ENCODE measurements at regions not wholly inside any gene's neighbourhood (a gene's known extent, or its start where the extent isn't known, plus 50 kb on each side); places are given as distances from the start of the nearest gene placed in this dataset.
A peak's percentile ranks its signal among the peaks of the same experiment; 100 is the strongest.

GRCh38 chr7:83739527-83739926 is 90.6 kb upstream of the SEMA3E start:
- no peak overlapping the region for H3K14ac ChIP-seq (ENCODE audit: low read length in 2 of 2)
- no peak overlapping the region for H2AK5ac ChIP-seq (ENCODE audit: low read length, severe bottlenecking)
- H3K4me3 ChIP-seq (ENCODE audit: insufficient read depth in 1 of 2, low read depth in 1 of 2, low read length in 2 of 2), result no peak overlapping the region
- H3K27ac ChIP-seq (ENCODE audit: low read length, poor library complexity, severe bottlenecking), result no peak overlapping the region
- no peak overlapping the region for H3K4me2 ChIP-seq (ENCODE audit: low read length, poor library complexity, severe bottlenecking)
- no CpG with 5 or more reads among the region's 2 CpGs for WGBS
- no peaks in the 10 kb centered on the region for H3K27me3 ChIP-seq (ENCODE audit: control insufficient read depth in 1 of 2, insufficient read depth in 1 of 2, low read length in 2 of 2)
- no peak overlapping the region for H2AFZ ChIP-seq (ENCODE audit: low read depth, low read length)
- no peak overlapping the region for H3K23ac ChIP-seq (ENCODE audit: low read length in 2 of 2)
- no peaks in the 10 kb centered on the region for H3K79me1 ChIP-seq (replicated peaks; ENCODE audit: low read length, poor library complexity, severe bottlenecking)
- no peak overlapping the region for H3K9ac ChIP-seq (ENCODE audit: low read length)
- H3K4me1 ChIP-seq (ENCODE audit: control insufficient read depth, insufficient read depth, low read depth, low read length), result no peaks in the 10 kb centered on the region
- no peak overlapping the region for H2BK12ac ChIP-seq (ENCODE audit: low read length in 2 of 2)
- no peak overlapping the region for H2BK5ac ChIP-seq (ENCODE audit: low read depth, low read length, poor library complexity, severe bottlenecking)
- no peak overlapping the region for H4K8ac ChIP-seq (ENCODE audit: low read length)
- H2BK120ac ChIP-seq (ENCODE audit: low read depth, low read length), result no peak overlapping the region
- H4K91ac ChIP-seq (ENCODE audit: low read length), result no peak overlapping the region
- no peak overlapping the region for H3K4ac ChIP-seq (ENCODE audit: low read depth in 1 of 2, low read length in 2 of 2)
- H3K18ac ChIP-seq (ENCODE audit: low read depth in 1 of 2, low read length in 2 of 2), result no peak overlapping the region
- H3K9me3 ChIP-seq (ENCODE audit: control insufficient read depth, low read length), result no peaks in the 10 kb centered on the region
- DNase-seq, result no peak
- no peak overlapping the region for H2BK15ac ChIP-seq (ENCODE audit: low read depth, poor library complexity, severe bottlenecking)
- H3K36me3 ChIP-seq (ENCODE audit: control insufficient read depth in 1 of 2, insufficient read depth in 2 of 2, low read depth in 1 of 2, low read length in 2 of 2), result no peaks in the 10 kb centered on the region

GRCh38 chr7:83738291-83738835 is 89.4 kb upstream of the SEMA3E start:
- H2BK12ac ChIP-seq (ENCODE audit: low read length in 2 of 2), result no peak overlapping the region
- H3K4me1 ChIP-seq (ENCODE audit: control insufficient read depth, insufficient read depth, low read depth, low read length), result no peaks in the 10 kb centered on the region
- H3K4me3 ChIP-seq (ENCODE audit: insufficient read depth in 1 of 2, low read depth in 1 of 2, low read length in 2 of 2), result no peak overlapping the region
- no peak overlapping the region for H2BK5ac ChIP-seq (ENCODE audit: low read depth, low read length, poor library complexity, severe bottlenecking)
- no peak overlapping the region for H3K23ac ChIP-seq (ENCODE audit: low read length in 2 of 2)
- no peak overlapping the region for H3K4me2 ChIP-seq (ENCODE audit: low read length, poor library complexity, severe bottlenecking)
- no peak overlapping the region for H3K14ac ChIP-seq (ENCODE audit: low read length in 2 of 2)
- H3K79me1 ChIP-seq (replicated peaks; ENCODE audit: low read length, poor library complexity, severe bottlenecking), result no peaks in the 10 kb centered on the region
- DNase-seq, result no peak
- H4K91ac ChIP-seq (ENCODE audit: low read length), result no peak overlapping the region
- no peak overlapping the region for H3K18ac ChIP-seq (ENCODE audit: low read depth in 1 of 2, low read length in 2 of 2)
- no peak overlapping the region for H2AK5ac ChIP-seq (ENCODE audit: low read length, severe bottlenecking)
- no peak overlapping the region for H3K9ac ChIP-seq (ENCODE audit: low read length)
- H3K27me3 ChIP-seq (ENCODE audit: control insufficient read depth in 1 of 2, insufficient read depth in 1 of 2, low read length in 2 of 2), result no peaks in the 10 kb centered on the region
- H3K4ac ChIP-seq (ENCODE audit: low read depth in 1 of 2, low read length in 2 of 2), result no peak overlapping the region
- 56% methylated on average over 2 of the region's 3 CpGs for WGBS
- H4K8ac ChIP-seq (ENCODE audit: low read length), result no peak overlapping the region
- no peak overlapping the region for H2BK120ac ChIP-seq (ENCODE audit: low read depth, low read length)
- H2AFZ ChIP-seq (ENCODE audit: low read depth, low read length), result no peak overlapping the region
- no peak overlapping the region for H3K27ac ChIP-seq (ENCODE audit: low read length, poor library complexity, severe bottlenecking)
- H3K9me3 ChIP-seq (ENCODE audit: control insufficient read depth, low read length), result no peaks in the 10 kb centered on the region
- H3K36me3 ChIP-seq (ENCODE audit: control insufficient read depth in 1 of 2, insufficient read depth in 2 of 2, low read depth in 1 of 2, low read length in 2 of 2), result no peaks in the 10 kb centered on the region
- no peak overlapping the region for H2BK15ac ChIP-seq (ENCODE audit: low read depth, poor library complexity, severe bottlenecking)

- H3K4me3 ChIP-seq (ENCODE audit: insufficient read depth in 1 of 2, low read depth in 1 of 2, low read length in 2 of 2), result no peak overlapping the region
These were observed 83.4 kb upstream of the SEMA3E start for GRCh38 chr7:83732305-83732704.

GRCh38 chr7:83731154-83731553 is 82.2 kb upstream of the SEMA3E start:
- Histone ChIP-seq H3K27me3 (ENCODE audit: control insufficient read depth in 1 of 2, insufficient read depth in 1 of 2, low read length in 2 of 2) (no peaks in the 10 kb centered on the region), H2AFZ (ENCODE audit: low read depth, low read length) (no peak overlapping the region), H2BK15ac (ENCODE audit: low read depth, poor library complexity, severe bottlenecking) (no peak overlapping the region), H2AK5ac (ENCODE audit: low read length, severe bottlenecking) (no peak overlapping the region), H3K9ac (ENCODE audit: low read length) (no peak overlapping the region), H3K79me1 (replicated peaks; ENCODE audit: low read length, poor library complexity, severe bottlenecking) (no peaks in the 10 kb centered on the region), H3K4me1 (ENCODE audit: control insufficient read depth, insufficient read depth, low read depth, low read length) (peaks cover 3% of the 10 kb centered on the region), H2BK120ac (ENCODE audit: low read depth, low read length) (no peak overlapping the region), H2BK12ac (ENCODE audit: low read length in 2 of 2) (no peak overlapping the region), H3K14ac (ENCODE audit: low read length in 2 of 2) (no peak overlapping the region), H3K18ac (ENCODE audit: low read depth in 1 of 2, low read length in 2 of 2) (no peak overlapping the region), H4K8ac (ENCODE audit: low read length) (no peak overlapping the region), H4K91ac (ENCODE audit: low read length) (no peak overlapping the region), H3K4me3 (ENCODE audit: insufficient read depth in 1 of 2, low read depth in 1 of 2, low read length in 2 of 2) (no peak overlapping the region), H2BK5ac (ENCODE audit: low read depth, low read length, poor library complexity, severe bottlenecking) (no peak overlapping the region), H3K36me3 (ENCODE audit: control insufficient read depth in 1 of 2, insufficient read depth in 2 of 2, low read depth in 1 of 2, low read length in 2 of 2) (no peaks in the 10 kb centered on the region), H3K27ac (ENCODE audit: low read length, poor library complexity, severe bottlenecking) (no peak overlapping the region), H3K9me3 (ENCODE audit: control insufficient read depth, low read length) (no peaks in the 10 kb centered on the region), H3K4ac (ENCODE audit: low read depth in 1 of 2, low read length in 2 of 2) (no peak overlapping the region), H3K4me2 (ENCODE audit: low read length, poor library complexity, severe bottlenecking) (no peak overlapping the region), H3K23ac (ENCODE audit: low read length in 2 of 2) (no peak overlapping the region)
- DNase-seq, result peak; percentile 3

More at GRCh38 chr7:83732305-83732704, 83.4 kb upstream of the SEMA3E start:
- Histone ChIP-seq H2AFZ (ENCODE audit: low read depth, low read length) (no peak overlapping the region), H3K27me3 (ENCODE audit: control insufficient read depth in 1 of 2, insufficient read depth in 1 of 2, low read length in 2 of 2) (no peaks in the 10 kb centered on the region), H4K91ac (ENCODE audit: low read length) (no peak overlapping the region), H3K18ac (ENCODE audit: low read depth in 1 of 2, low read length in 2 of 2) (no peak overlapping the region), H3K79me1 (replicated peaks; ENCODE audit: low read length, poor library complexity, severe bottlenecking) (no peaks in the 10 kb centered on the region), H3K23ac (ENCODE audit: low read length in 2 of 2) (no peak overlapping the region), H2BK120ac (ENCODE audit: low read depth, low read length) (no peak overlapping the region), H3K14ac (ENCODE audit: low read length in 2 of 2) (no peak overlapping the region), H3K36me3 (ENCODE audit: control insufficient read depth in 1 of 2, insufficient read depth in 2 of 2, low read depth in 1 of 2, low read length in 2 of 2) (no peaks in the 10 kb centered on the region), H3K9ac (ENCODE audit: low read length) (no peak overlapping the region), H2AK5ac (ENCODE audit: low read length, severe bottlenecking) (no peak overlapping the region), H3K4ac (ENCODE audit: low read depth in 1 of 2, low read length in 2 of 2) (no peak overlapping the region), H2BK15ac (ENCODE audit: low read depth, poor library complexity, severe bottlenecking) (no peak overlapping the region), H3K27ac (ENCODE audit: low read length, poor library complexity, severe bottlenecking) (no peak overlapping the region), H3K4me1 (ENCODE audit: control insufficient read depth, insufficient read depth, low read depth, low read length) (peaks cover 3% of the 10 kb centered on the region), H3K4me2 (ENCODE audit: low read length, poor library complexity, severe bottlenecking) (no peak overlapping the region), H4K8ac (ENCODE audit: low read length) (no peak overlapping the region), H2BK5ac (ENCODE audit: low read depth, low read length, poor library complexity, severe bottlenecking) (no peak overlapping the region), H3K9me3 (ENCODE audit: control insufficient read depth, low read length) (no peaks in the 10 kb centered on the region), H2BK12ac (ENCODE audit: low read length in 2 of 2) (no peak overlapping the region)
- WGBS, result 77% methylated on average over 3 of the region's 3 CpGs
- DNase-seq, result no peak

Data from mesenchymal stem cell (in vitro differentiated cells and primary cell).